MG63 (cell line): ENCODE measurements at regions not wholly inside any gene's neighbourhood (a gene's known extent, or its start where the extent isn't known, plus 50 kb on each side); places are given as distances from the start of the nearest gene placed in this dataset.

ENCODE experiments used
- DNase-seq: peaks from one replicate; pipeline ENCODE4 v3.0.0-alpha.2; 2020
- H3K27me3 ChIP-seq: fragments of 250-450 bp; sonication (Bioruptor Pico); 2 replicates; pipeline ENCODE4 v1.5.1; 2020; ENCODE audit warnings: mild to moderate bottlenecking, moderate library complexity
- H3K36me3 ChIP-seq: fragments of 250-450 bp; sonication (Bioruptor Pico); 2 replicates; pipeline ENCODE4 v1.5.1; 2020; ENCODE audit warnings: mild to moderate bottlenecking, moderate library complexity
- H3K4me3 ChIP-seq: fragments of 250-450 bp; sonication (Bioruptor Pico); 2 replicates; pipeline ENCODE4 v1.5.1; 2020; ENCODE audit warnings: mild to moderate bottlenecking, moderate library complexity
- H3K9me3 ChIP-seq: fragments of 250-450 bp; sonication (Bioruptor Pico); 2 replicates; pipeline ENCODE4 v1.5.1; 2020; ENCODE audit warnings: mild to moderate bottlenecking, moderate library complexity

DNA sequence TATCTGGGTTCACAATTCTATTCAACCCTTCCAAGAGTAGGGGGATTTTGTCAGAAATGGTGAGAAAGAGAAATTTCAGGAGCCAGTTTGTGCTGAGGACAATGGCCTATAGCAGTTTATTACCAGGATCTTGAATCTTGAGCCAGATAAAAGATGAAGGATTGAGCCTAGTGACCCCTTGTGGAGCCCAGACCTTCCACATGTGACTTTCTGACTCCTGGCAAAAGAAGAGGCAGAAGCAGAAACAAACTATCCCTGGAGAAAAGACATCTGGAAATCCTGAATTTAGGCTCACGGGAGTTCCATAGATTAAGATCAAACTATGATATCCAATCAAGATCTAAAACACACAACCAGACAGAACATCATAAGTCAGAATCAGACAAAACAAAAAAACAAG lies 60.9 kb upstream of the CHRM2 start:
- no peak for DNase-seq
- Histone ChIP-seq H3K27me3 (no peaks in the 10 kb centered on the region), H3K9me3 (no peaks in the 10 kb centered on the region), H3K36me3 (no peaks in the 10 kb centered on the region), H3K4me3 (no peak overlapping the region)

DNA sequence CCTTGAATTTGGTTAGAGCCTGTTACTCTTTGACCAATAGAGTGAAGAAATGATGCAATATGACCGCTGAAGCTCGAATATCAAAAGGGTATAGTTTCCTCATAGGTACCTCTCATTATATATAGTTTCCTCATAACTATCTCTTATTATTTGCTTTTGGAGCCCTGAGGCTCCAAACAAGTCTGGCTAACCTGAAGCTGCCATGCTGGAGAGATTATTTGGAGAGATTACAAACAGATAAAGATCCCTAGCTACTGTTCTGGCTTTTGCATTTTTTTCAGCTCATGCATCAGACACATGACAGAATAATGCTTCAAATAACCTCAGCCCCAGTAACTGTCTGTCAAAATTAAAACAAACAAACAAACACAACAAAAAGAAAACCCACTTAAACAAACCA lies 65.4 kb upstream of the CHRM2 start:
- no peaks in the 10 kb centered on the region for H3K36me3 ChIP-seq
- DNase-seq: no peak
- no peak overlapping the region for H3K4me3 ChIP-seq
- H3K27me3 ChIP-seq: no peaks in the 10 kb centered on the region
- no peaks in the 10 kb centered on the region for H3K9me3 ChIP-seq

DNA sequence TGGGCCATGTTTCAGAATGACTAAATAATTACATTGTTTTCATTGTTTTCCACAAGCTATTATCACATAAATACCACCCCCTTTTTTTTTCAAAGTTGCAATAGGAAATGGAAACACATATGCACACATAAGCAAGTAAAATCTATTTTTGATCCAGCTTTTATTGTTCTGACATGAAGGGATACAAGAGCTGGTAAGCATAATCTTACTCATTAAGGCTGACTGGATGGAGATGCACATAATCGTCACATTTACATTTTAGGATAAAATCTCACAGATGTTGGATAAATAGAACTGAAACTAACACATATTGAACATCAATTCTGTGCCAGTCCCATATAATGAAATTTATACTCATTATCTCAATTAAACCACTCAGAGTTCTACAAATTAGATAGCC lies 84.5 kb upstream of the CHRM2 start:
- no peaks in the 10 kb centered on the region for H3K9me3 ChIP-seq
- no peak overlapping the region for H3K4me3 ChIP-seq
- no peaks in the 10 kb centered on the region for H3K36me3 ChIP-seq
- H3K27me3 ChIP-seq: no peaks in the 10 kb centered on the region
- no peak for DNase-seq

DNA sequence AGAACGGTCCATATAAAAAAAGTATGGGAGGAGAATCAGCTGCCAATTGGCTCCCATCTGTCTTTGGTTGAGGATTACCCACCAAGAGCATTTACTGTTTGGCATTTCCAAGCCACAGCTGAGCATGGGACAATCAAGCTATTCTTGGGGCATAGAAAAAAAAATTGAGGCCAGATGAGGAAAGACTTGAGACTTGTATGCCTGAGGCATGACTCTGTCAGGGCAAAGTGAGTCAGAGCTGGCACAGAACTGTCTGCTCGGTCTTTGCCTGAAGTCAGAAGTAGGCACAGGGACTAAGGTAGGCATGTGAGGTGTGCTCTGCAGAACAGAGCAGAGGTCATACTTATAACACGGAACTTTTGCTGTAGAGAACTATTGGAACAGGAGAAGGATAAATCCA lies 126.5 kb upstream of the CHRM2 start:
- H3K36me3 ChIP-seq: no peaks in the 10 kb centered on the region
- no peaks in the 10 kb centered on the region for H3K27me3 ChIP-seq
- no peaks in the 10 kb centered on the region for H3K9me3 ChIP-seq
- H3K4me3 ChIP-seq: no peak overlapping the region
- peak; percentile 4 for DNase-seq

DNA sequence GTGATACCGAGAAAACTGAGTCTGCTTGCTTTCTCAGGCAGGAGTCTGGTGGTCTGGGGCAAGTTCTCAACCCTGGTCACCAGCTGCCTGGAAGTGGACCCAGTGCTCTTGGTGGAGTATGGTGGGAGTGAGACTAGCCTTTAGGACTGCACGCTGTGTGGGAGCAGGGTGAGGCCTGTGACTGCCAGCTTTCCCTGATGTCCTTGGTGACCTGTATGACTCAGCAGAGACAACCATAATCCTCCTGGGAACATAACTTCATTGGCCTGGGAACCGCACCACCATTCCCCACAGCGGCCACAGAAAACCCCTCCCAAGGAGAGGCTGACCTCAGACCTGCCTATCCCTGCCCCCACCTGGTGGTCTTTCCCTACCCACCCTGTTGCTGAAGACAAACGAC lies 139.5 kb upstream of the CHRM2 start:
- DNase-seq: no peak
- H3K36me3 ChIP-seq: no peaks in the 10 kb centered on the region
- H3K27me3 ChIP-seq: no peaks in the 10 kb centered on the region
- no peaks in the 10 kb centered on the region for H3K9me3 ChIP-seq
- no peak overlapping the region for H3K4me3 ChIP-seq

DNA sequence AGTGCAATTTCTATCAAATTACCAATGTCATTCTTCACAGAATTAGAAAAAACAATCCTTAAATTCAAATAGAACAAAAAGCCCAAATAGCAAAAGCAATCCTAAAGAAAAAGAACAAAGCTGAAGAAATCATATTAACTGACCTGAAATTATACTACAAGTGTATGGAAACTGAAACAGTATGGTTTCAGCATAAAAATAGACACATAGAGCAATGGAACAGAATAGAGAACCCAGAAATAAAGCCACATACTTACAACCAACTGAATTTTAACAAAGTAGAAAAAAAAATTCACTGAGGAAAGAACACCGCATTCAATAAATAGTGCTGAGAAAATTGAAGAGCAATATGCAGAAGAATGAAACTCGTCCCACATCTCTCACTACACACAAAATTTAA lies 142.0 kb upstream of the CHRM2 start:
- Histone ChIP-seq H3K9me3 (no peaks in the 10 kb centered on the region), H3K27me3 (no peaks in the 10 kb centered on the region), H3K36me3 (no peaks in the 10 kb centered on the region), H3K4me3 (no peak overlapping the region)
- no peak for DNase-seq

DNA sequence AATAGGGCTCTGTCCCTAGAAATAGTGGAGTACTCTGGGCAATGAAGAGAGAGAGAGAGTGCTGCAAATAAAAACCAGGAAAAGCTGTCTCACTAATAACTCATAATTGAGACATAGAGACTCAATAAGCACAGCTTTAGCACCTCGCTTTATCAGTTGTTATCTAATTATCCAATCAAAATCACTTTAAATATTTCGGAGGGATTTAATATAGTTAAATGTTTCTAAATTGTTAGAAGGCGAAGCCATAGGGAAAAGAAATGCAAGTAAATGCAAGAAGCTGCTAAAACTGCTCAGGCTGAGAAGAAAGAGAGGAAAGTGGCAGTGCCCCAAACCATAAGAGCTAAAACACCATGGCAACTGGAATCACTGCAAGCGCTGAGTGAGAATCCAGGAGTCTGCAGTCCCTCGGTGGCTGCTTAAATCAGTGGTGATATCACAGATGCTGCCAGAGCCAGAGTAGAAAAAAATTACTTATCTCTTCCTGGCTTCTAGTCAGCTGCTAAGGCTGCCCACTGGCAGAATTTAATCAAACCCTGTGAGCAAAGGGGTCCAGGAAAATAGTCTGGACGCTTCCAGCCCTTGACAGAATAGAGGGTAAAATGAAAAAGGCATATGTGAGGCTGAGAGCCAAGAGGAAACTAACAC lies 150.4 kb upstream of the CHRM2 start:
- Histone ChIP-seq H3K9me3 (no peaks in the 10 kb centered on the region), H3K4me3 (no peak overlapping the region), H3K36me3 (no peaks in the 10 kb centered on the region), H3K27me3 (no peaks in the 10 kb centered on the region)
- DNase-seq: no peak

DNA sequence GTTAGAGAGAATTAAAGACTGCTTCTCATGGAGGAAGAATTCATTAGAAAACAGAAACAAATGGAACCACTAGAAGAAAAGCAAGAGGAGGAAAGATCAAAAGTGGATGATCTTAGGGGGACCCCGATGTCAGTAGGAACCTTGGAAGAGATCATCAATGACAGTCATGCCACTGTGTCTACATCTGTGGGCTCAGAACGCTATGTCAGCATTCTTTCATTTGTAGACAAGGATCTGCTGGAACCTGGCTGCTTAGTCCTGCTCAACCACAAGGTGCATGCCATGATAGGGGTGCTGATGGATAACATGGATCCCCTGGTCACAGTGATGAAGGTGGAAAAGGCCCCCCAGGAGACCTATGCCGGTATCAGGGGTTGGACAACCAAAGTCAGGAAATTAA lies 154.4 kb upstream of the CHRM2 start:
- no peak for DNase-seq
- Histone ChIP-seq H3K27me3 (no peaks in the 10 kb centered on the region), H3K9me3 (no peaks in the 10 kb centered on the region), H3K4me3 (no peak overlapping the region), H3K36me3 (no peaks in the 10 kb centered on the region)

DNA sequence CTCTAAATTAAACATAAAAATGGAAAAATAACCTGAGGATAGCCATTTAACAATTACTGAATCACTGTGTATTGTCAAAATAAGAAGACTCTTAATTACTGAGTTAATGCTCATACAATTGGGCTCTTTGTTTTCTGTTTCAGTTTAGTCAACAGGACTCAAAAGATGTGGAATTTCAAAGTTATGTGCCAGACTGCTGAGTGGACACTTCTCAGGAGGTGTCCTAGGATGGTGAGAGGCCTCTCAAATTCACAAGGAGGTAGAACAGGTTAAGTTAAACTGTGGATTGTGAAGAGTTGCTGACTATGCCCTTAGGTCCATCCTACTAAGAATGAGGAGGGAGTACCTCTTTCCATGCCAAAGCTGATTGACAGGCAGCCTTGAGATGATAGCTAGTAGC lies 157.7 kb upstream of the CHRM2 start:
- no peak for DNase-seq

DNA sequence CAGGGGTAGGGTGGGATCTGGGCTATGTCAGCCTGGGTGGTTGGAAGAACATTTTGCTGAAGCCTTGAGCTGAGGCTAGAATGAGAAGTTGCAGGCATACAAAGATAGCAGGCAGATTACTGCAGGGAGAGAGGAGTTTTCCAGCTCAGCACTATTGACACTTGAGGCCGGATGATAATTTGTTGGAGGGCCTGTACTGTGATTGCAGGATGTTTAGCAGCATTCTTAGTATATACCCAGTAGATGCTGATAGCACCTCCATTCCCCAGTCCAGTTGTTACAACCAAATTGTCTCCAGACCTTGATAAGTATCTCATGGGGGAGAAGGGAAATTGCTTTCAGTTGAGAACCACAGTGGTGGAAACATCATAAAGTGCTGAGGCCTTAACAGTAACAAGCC lies 158.6 kb upstream of the CHRM2 start:
- H3K9me3 ChIP-seq: no peaks in the 10 kb centered on the region

More for the DNA sequence above, 157.7 kb upstream of the CHRM2 start:
- H3K9me3 ChIP-seq: no peaks in the 10 kb centered on the region
- no peaks in the 10 kb centered on the region for H3K36me3 ChIP-seq
- no peaks in the 10 kb centered on the region for H3K27me3 ChIP-seq
- H3K4me3 ChIP-seq: no peak overlapping the region

DNA sequence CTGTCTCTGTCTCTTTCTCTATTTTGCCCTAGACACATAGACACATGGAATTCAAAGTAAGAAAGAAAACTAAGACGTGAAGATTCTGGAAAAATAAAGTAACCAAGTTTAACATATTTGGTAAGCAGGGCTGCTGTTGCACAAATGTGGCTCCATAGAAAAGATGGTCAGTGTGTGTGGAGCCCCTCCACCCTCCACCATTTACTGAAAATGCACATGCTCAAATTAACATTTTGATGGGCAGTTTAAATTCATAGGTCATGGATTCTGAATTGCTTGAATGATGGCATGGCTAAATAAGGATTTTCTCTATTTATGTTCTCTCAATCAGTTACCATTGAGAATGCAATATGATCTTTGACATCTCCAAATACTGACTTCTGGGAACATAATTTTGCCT lies 165.5 kb upstream of the CHRM2 start:
- Histone ChIP-seq H3K27me3 (no peaks in the 10 kb centered on the region), H3K9me3 (no peaks in the 10 kb centered on the region), H3K4me3 (no peak overlapping the region), H3K36me3 (no peaks in the 10 kb centered on the region)
- no peak for DNase-seq

More for the DNA sequence above, 158.6 kb upstream of the CHRM2 start:
- Histone ChIP-seq H3K36me3 (no peaks in the 10 kb centered on the region), H3K27me3 (no peaks in the 10 kb centered on the region), H3K4me3 (no peak overlapping the region)
- DNase-seq: no peak

DNA sequence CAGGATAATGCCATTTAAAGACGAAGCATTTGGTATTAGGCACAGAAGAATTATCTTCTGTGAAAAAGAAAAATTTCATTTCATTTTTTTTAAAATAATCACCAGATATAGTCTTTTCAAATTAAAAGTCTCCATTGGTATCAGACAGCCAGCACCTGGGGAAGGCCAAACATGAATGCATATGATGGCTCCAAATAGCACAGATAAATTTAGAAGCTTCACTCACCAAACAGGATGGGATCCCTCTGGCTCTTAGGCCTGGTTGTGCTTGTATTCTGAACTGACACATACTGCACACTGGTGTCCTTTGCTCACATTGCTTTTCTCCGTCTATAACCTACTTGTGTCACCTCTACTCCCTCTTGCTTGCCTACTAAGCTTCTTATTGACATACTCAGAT lies 169.5 kb upstream of the CHRM2 start:
- Histone ChIP-seq H3K9me3 (no peaks in the 10 kb centered on the region), H3K4me3 (no peak overlapping the region), H3K36me3 (no peaks in the 10 kb centered on the region), H3K27me3 (no peaks in the 10 kb centered on the region)
- DNase-seq: no peak

DNA sequence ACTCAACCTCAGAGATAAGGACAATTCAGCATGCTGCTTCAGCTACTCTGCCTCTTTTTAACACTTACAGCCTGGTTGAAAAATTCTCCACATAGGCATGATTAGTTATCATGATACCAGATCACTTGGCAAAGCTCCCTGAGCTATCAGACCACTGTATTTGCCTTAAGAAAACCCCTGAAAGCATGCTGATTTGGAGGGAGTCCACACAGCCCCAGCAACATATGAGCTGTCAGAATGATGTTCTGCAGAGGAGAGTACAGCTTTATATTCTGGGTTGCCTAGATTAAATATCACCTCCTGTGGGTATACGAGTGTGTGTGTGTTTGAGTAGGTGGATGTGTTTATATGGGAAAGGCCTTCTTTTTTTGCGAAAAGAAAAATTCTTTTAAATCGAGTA lies 170.2 kb upstream of the CHRM2 start:
- DNase-seq: no peak
- no peaks in the 10 kb centered on the region for H3K36me3 ChIP-seq

DNA sequence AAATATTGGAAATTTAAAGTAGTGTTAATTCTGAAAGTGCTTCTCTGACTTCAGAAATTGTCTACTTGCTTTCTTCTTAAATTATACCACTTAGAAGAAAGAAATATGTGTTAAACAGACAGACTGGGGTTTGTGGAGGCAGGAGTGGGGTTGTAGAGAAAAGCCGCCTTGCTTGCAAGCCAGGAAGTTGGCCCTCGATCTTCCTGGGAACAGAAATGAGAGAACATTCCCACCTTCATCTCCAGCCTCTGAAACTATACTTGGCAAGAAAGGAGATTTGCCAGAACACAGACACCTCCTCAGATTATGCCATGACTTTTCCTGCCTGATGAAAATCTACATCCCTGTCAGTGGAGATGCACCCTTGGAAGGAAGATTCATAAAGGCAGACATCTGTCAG lies 171.2 kb upstream of the CHRM2 start:
- H3K4me3 ChIP-seq: no peak overlapping the region

More for the DNA sequence above, 170.2 kb upstream of the CHRM2 start:
- no peaks in the 10 kb centered on the region for H3K9me3 ChIP-seq
- H3K4me3 ChIP-seq: no peak overlapping the region
- H3K27me3 ChIP-seq: no peaks in the 10 kb centered on the region

DNA sequence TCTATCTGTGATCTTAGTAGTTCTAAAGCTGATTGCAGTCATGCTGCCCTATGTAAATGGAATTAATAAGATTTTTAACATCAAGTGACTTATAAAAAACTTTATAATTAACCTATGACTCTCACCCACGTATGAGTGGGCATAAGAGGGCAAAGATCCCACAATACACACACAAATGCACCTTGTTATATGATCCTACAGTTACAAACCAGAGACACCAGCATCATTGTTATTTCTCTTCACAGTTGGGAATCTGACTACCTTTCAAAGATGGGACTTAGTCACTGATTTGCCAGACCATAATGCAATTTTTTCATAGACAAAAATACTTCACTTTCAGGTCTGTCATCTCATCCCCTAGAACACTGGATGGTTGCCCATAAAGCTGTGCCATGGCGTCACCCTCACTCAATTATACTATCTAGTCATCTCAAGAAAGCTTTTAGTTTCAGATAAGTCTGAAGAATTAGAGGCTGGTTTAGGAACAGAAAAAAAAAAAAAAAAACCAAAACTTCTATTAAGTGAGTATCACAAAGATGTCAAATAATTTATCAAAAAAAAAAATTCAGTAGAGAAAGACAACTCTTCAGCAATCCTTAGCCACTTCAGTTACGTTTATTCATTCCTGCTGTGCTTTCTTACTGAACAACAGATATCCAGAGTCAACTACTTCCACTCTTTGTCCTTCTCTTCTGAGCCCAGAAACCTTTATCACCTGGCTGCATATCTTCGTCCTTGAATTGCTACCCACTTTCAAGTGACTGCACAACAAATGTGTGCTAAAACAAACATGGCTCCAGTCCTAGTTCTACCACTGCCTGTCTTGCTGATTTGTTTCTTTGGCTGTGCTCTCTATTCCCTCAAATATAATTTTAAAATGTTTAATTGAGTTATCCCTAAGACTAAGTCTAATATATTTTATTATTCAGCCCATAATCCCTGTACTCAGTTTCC lies 175.0 kb upstream of the CHRM2 start:
- no peak for DNase-seq
- Histone ChIP-seq H3K36me3 (no peaks in the 10 kb centered on the region), H3K27me3 (no peaks in the 10 kb centered on the region), H3K9me3 (no peaks in the 10 kb centered on the region), H3K4me3 (no peak overlapping the region)

More for the DNA sequence above, 171.2 kb upstream of the CHRM2 start:
- Histone ChIP-seq H3K27me3 (no peaks in the 10 kb centered on the region), H3K9me3 (no peaks in the 10 kb centered on the region), H3K36me3 (no peaks in the 10 kb centered on the region)
- DNase-seq: no peak

DNA sequence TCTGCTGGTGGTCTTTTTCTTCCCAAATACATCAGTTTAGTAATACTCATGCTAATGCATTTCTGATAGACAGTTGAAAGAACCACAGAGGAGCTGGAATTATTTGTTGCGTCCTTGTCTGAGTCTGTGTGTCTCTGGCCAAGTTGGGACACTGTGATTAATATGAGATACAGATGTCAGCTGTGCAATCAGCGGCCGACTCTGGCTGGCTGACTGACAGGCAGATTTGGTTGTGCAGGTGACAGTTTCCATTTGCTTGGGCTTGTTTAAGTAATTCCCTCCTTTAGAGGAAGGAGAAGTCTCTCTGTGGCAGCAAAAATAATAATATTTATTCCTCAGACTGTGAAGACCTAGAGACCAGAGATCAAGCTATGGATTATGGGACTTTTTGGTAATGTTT lies 176.2 kb upstream of the CHRM2 start:
- Histone ChIP-seq H3K36me3 (no peaks in the 10 kb centered on the region), H3K4me3 (no peak overlapping the region), H3K9me3 (no peaks in the 10 kb centered on the region), H3K27me3 (no peaks in the 10 kb centered on the region)
- no peak for DNase-seq

DNA sequence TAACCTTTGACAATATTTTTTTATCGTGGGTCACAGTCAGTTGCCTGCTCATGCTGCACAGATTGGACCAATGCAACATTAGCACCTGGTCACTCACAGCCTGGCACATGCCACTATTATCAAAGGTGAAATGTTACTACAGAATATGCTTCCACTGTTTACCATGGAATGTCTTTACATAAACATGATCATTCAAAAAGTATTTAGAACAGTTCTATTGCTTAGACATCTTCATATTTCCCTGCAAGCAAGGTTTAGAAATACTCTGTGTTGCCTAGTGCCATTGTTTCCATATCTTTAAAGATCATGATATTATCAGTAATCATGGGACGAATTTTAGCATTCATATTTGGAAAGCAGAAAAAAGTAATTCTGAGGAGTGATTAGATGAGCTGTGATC lies 179.9 kb upstream of the CHRM2 start:
- no peaks in the 10 kb centered on the region for H3K36me3 ChIP-seq
- no peak for DNase-seq
- H3K4me3 ChIP-seq: no peak overlapping the region
- H3K9me3 ChIP-seq: no peaks in the 10 kb centered on the region
- no peaks in the 10 kb centered on the region for H3K27me3 ChIP-seq
